ENCODE measurements at regions not wholly inside any gene's neighbourhood (a gene's known extent, or its start where the extent isn't known, plus 50 kb on each side); places are given as distances from the start of the nearest gene placed in this dataset.

GRCh38 chr20:24376311-24377099 is 92.9 kb upstream of the SYNDIG1 start:
- TF ChIP-seq CTCF (IDR thresholded peaks at IDR 0.05) (no peak), POLR2A (IDR thresholded peaks at IDR 0.05) (no peak)
- H3K4me3 ChIP-seq = no peak overlapping the region
- no peak for DNase-seq
- no peaks in the 10 kb centered on the region for H3K27me3 ChIP-seq
- H3K27ac ChIP-seq = no peak overlapping the region
- H3K9me3 ChIP-seq = no peaks in the 10 kb centered on the region
- no peaks in the 10 kb centered on the region for H3K4me1 ChIP-seq
- H3K36me3 ChIP-seq = no peaks in the 10 kb centered on the region

- no peak for DNase-seq
- H3K4me1 ChIP-seq = no peaks in the 10 kb centered on the region
- no peak for TF ChIP-seq POLR2A (IDR thresholded peaks at IDR 0.05)
- no peak for TF ChIP-seq CTCF (IDR thresholded peaks at IDR 0.05)
- no peaks in the 10 kb centered on the region for H3K27me3 ChIP-seq
- no peak overlapping the region for H3K4me3 ChIP-seq
- no peak overlapping the region for H3K27ac ChIP-seq
- no peaks in the 10 kb centered on the region for H3K9me3 ChIP-seq
- no peaks in the 10 kb centered on the region for H3K36me3 ChIP-seq
Observed at GRCh38 chr20:24373372-24373771, 96.1 kb upstream of the SYNDIG1 start.

GRCh38 chr20:24370911-24371695 is 98.3 kb upstream of the SYNDIG1 start:
- Histone ChIP-seq H3K36me3 (no peaks in the 10 kb centered on the region), H3K4me1 (no peaks in the 10 kb centered on the region), H3K9me3 (no peaks in the 10 kb centered on the region), H3K4me3 (no peak overlapping the region), H3K27me3 (no peaks in the 10 kb centered on the region), H3K27ac (no peak overlapping the region)
- DNase-seq = no peak
- no peak for TF ChIP-seq CTCF (IDR thresholded peaks at IDR 0.05)
- no peak for TF ChIP-seq POLR2A (IDR thresholded peaks at IDR 0.05)

DNA sequence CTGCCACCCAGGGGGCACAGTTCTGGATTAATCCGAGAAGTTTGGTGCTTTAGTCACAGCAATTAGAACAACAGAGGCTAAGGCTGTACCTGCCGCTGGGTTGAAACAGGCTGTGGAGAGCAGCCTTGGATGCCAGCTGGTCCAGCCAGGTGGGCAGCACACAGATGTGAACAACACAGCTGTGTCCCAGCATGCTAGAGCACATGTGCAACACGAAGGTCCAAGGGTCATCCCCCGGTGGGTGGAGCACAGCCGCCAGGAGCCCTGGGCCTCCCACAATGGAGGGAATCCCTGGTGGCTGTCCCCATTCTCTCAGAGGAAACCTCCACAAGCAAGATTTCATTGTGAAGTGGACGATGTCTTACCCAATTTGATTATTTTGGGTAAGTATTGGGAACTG is 99.2 kb upstream of the SYNDIG1 start:
- no peak for TF ChIP-seq CTCF (IDR thresholded peaks at IDR 0.05)
- no peak for TF ChIP-seq POLR2A (IDR thresholded peaks at IDR 0.05)
- Histone ChIP-seq H3K4me1 (no peaks in the 10 kb centered on the region), H3K36me3 (no peaks in the 10 kb centered on the region), H3K27ac (no peak overlapping the region), H3K4me3 (no peak overlapping the region), H3K27me3 (no peaks in the 10 kb centered on the region), H3K9me3 (no peaks in the 10 kb centered on the region)
- DNase-seq = no peak

GRCh38 chr20:24368253-24368652 is 101.2 kb upstream of the SYNDIG1 start:
- no peak for DNase-seq
- Histone ChIP-seq H3K36me3 (no peaks in the 10 kb centered on the region), H3K27me3 (no peaks in the 10 kb centered on the region), H3K4me1 (no peaks in the 10 kb centered on the region), H3K9me3 (no peaks in the 10 kb centered on the region), H3K27ac (no peak overlapping the region), H3K4me3 (no peak overlapping the region)
- TF ChIP-seq POLR2A (IDR thresholded peaks at IDR 0.05) (no peak), CTCF (IDR thresholded peaks at IDR 0.05) (no peak)

Measured in Peyer's patch (tissue), 4 donors.